GM18873 (cell line): ENCODE measurements at regions not wholly inside any gene's neighbourhood (a gene's known extent, or its start where the extent isn't known, plus 50 kb on each side); places are given as distances from the start of the nearest gene placed in this dataset.
"Not testable (repeated sequence)": the region's sequence is repeated elsewhere in the genome, so short reads cannot be mapped to it uniquely, and the experiment has no call there.

Experiments
- ATAC-seq: cut with Tn5 transposase; IDR thresholded peaks from one replicate; pipeline ENCODE4 v1.9.1; 2021; ENCODE audit warnings: mild to moderate bottlenecking, moderate library complexity, moderate number of reproducible peaks; ENCODE audit not compliant: unreplicated experiment, low FRiP score

DNA sequence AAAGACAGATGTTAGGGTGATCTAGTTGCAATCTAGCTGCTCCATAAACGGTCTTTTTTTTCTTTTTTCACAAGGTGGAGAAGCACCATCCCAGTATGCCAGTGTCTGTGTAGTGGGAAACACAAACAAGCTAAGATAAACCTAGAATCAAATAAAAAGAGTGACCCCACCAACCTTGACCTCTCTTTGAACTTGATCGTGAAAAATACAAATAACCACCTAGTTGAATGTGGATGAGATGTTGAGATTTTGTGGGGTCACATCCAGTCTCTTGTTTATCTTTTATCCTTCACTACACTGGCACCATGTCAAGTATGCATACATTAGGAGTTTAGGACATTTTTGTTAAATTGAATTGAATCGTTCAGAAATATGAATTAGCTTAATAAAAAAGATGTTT, 194.6 kb upstream of the EYA4 start:
- ATAC-seq, result no peak

DNA sequence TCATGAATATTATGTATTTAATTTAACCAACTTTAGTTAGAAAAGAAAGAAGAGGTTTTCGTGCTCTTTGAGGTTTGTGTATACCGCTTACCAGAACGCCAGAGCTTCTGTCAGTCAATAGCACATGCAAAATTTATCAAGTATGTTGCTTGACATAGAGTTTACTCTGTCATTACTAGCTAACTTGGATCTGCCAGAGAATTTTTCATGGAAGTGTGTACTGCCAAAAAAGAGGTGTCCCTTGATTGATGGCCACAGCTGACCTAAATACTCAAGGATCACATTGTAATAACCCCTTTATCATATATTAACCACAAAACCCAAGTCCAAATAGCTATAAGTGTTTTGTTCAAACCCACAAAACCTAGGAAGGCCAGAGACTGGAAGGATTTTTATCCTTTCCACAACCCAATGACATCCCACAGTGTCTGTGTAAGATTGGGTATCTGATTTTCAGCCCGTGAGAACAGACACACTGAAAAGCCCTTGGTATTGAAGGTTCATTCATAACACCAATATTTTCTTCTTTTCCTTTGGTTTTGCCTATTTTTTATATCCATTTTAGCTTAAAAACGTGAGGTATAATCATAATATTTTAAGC, 194.0 kb upstream of the EYA4 start:
- ATAC-seq, result no peak

DNA sequence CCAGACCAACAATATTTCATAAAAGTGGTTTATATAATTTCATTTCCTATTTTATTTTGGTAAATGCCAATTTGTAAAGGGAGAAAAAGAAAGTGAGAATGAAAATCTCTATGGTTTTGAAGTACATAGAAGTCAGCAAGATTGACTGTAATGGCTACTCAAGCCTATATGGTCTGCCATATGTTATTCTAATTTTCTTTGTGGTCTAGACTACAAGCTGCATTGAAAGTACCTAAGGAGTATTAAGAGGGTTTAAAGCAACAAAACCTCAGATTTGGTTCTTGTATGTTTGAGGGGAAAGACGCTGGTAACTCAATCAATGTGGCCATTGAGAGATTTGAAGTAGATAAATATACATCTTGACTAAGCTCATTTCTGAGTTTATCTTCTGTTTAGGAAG, 193.5 kb upstream of the EYA4 start:
- ATAC-seq, result no peak

- no peak for ATAC-seq
Observed at GRCh38 chr6:133051240-133051639, 189.9 kb upstream of the EYA4 start.

DNA sequence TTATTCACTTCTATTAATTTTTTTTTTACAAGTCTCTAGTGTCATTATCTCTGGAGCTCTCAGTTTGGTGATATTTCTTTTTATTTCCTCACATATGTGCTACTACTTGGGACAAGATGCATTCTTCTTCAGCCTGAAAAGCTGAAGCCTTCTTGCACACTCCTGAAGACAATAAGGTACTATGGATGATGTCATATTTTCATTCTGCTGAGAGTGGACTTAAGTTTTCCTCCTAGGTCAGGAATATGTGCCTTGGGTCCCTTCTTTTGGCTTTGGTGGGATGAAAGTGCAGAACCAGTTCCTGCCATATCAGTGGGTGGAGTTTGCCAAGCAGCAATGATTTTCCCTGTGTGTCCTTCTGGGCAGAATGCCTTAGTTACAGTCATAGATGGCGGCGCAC, 188.7 kb upstream of the EYA4 start:
- ATAC-seq, result no peak

GRCh38 chr6:133055441-133055966, 185.7 kb upstream of the EYA4 start:
- ATAC-seq, result no peak

DNA sequence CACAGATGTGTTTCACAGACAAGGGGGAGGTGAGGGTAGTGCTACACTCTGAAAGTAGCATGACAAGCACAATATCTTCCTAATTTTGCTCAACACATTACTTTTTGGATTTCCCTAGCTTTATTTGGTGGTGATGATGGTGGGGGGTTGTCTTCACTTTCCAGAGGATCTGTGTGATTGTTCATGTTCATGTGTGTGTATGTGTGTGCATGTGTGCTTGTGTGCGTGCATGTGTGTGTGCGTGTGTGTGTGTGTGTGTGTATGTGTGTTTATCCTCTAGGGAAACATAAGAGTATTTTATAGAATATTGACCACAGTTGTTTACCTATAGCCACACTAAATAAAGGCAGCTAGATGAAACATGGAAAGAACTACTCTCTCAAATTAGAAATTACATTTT, 183.8 kb upstream of the EYA4 start:
- no peak for ATAC-seq

DNA sequence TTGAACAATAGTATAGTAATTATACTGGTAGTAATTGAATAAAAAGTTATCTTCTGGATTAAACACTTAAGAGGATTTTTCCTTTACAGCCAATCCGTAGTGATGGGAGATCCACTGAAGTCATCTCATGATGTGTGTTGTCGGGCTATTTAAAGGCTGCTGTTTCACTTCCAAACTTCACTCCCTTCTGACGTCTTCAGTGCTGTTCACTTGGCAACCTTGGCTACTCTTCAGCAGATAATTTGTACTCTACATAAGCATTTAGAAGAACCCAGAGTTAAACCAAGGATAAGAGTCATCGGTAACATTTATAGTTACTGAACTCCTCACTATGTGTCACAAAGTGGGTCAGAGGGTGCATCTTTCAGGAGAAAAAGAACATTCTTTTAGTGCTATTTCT, 179.1 kb upstream of the EYA4 start:
- no peak for ATAC-seq

- no peak for ATAC-seq
Observed at GRCh38 chr6:133062696-133063306, 178.4 kb upstream of the EYA4 start.

GRCh38 chr6:133067960-133068359, 173.2 kb upstream of the EYA4 start:
- no peak for ATAC-seq

DNA sequence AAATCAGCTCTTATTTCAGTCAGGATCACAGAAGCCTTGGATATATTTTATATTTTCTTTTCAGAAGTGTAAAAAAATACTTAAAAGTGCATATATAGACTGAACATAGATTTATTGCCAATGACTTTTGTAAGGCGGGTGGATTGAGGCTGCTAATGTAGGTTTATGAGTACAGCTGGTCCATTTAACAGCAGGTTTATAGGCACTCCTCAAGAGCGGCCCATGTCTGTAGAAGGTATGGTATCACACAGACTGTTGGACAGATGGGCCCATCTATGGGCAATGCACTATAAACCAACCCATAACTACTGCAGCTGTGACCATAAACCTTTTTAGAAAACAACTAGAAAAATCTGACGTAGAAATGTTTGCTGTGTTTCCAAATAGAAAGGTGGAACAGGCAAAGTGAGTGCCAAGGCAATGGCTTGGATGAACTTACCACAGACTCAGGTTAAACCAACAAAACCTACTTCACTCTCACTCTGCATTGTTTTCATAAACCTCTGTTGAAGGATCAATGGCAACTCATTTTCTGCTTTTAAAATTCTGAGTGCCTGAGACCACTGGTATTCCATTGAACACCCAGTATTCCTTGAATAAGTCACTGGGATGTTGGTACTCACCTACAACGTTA, 170.6 kb upstream of the EYA4 start:
- ATAC-seq, result no peak

DNA sequence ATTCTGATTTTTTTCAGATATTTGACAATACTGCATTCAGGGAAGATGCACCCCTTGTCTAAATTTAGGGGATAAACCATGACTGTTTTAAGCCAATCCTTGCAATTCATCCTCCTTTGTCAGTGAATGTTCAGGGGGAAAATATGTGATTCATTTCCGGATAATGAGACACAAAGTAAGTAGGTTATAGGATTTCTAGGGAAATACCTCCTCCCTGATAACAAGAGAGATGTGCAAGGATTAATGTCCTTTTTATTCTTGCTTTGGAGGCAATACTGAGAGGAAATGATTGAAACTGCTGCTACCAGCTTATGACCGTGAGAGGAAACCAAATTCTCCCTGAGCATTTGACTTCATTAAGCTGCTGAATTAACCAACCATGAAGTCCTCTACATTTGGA, 161.3 kb upstream of the EYA4 start:
- no peak for ATAC-seq

GRCh38 chr6:133083248-133083967, 157.7 kb upstream of the EYA4 start:
- ATAC-seq, result no peak

DNA sequence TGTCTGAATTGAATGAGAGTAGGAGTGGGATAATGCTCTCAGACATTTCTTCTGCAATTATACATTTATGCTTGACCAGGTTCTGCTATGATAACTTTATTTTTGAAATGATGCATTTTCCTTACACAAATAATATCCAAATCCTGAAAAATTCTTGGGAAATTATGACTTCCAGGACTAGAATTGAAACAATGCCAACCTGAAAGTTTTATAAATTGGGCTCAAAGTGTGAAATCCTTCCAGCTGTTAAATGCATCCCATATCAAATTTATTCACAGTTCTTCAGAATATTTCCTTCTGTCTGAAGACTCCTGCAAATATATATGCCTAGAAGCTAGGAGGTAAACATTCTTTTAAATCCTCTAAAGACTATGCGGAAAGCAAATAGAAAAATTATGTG, 155.7 kb upstream of the EYA4 start:
- no peak for ATAC-seq

DNA sequence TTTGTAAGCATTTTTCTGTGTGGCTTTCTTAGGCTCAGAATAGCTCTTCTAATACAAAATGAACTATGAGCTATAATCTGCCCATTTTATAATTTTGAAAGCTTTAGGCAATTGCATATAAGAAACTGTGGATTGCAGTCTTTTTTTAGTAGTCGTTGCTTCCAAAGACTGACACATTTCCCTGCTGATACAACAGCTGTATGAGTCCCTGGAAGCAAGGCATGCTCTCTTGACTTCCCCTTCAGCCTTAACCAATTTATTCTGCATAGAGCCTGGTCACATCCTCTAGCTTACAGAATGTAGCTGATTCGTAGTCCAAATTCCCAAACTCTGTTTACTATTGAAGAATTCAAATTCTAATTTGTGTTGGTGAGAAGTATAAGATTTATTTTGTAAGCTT, 155.3 kb upstream of the EYA4 start:
- ATAC-seq, result no peak

DNA sequence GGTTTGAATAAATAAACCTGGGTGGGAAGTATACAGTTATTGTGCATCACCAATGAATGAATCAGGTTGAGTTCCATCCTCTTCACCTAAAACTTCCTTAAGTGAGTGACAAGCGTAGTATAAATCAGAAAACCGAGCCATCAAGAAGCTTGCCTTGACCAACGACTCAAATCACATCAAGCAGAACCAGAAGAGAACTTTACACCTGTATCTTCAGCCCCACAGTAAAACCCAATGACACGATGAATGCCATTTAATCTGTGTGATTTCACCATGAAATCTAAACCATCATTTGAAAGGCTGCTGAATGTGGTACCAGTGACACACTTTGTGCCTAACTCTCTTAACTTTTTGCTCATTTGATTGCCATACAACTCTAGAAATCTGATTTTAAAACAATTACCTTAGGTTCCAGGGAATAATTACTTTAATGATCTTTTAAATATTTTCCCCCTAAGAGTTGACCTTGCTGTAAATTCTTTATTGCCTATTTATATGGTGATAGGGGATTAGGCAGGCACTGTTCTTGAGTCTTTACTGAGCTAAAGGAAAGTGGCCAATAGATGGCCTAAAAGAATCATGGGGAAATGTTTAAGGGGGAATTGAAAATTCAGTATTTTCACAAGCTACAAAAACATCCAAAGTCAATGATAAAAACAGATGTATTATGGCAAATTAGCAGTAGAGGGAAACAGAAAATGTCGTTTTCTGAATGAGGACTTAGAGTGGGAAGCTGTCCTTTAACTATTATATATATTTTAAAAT, 152.0 kb upstream of the EYA4 start:
- ATAC-seq, result no peak

GRCh38 chr6:133092199-133092598, 149.0 kb upstream of the EYA4 start:
- ATAC-seq, result no peak

DNA sequence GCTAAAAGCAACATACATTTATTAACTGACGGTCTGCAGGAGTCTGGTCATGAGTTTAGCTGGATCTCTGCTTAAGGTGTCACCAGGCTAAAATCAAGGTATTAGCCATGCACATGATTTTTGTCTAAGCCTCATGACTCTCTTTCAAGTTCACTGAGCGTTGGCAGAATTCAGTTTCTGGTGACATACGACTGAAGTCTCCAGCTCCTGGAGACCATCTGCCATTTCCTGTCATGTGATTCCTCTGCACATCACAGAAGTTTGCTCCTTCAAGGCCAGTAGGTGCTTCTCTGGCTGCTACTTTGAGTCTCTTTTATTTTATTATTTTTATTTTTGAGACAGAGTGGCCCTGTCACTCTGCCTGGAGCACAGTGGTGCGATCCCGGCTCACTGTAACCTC, 148.4 kb upstream of the EYA4 start:
- ATAC-seq, result no peak

DNA sequence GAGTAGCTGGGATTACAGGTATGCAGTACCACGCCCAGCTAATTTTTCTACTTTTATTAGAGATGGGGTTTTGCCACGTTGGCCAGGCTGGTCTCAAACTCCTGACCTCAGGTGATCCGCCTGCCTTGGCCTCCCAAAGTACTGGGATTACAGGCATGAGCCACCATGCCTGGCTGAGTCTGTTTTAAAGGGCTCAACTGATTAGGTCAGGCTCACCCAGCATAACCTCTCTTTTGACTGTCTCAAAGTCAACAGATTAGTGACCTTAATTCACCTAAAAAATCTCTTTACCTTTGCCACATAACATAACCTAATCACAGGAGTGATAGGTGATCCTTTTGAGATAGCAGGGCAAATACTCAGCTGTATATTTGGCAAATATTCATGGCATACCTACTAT, 147.9 kb upstream of the EYA4 start:
- not testable (repeated sequence) for ATAC-seq

DNA sequence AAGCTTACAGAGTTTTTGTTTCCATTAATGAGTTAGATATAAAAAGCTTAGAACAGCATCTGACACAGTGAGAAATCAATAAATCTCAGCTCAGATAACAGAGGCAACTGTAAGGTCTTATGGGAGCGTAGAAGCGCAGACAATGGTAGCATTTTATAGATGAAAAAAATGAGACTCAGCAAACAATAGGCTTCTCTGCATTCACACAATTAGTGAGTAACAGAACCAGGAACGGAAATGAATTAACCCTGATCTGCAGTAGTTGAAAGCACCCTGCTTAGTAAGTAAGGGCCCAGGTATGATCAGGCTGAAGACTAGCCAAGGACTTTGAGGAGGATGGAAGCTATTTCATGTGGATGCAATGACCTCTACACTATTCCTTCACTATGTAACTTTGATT, 147.2 kb upstream of the EYA4 start:
- ATAC-seq, result no peak

- no peak for ATAC-seq
Observed at GRCh38 chr6:133097208-133097607, 143.9 kb upstream of the EYA4 start.
